HG03066 (cell line): ENCODE measurements at regions not wholly inside any gene's neighbourhood (a gene's known extent, or its start where the extent isn't known, plus 50 kb on each side); places are given as distances from the start of the nearest gene placed in this dataset.
"Not testable (repeated sequence)": the region's sequence is repeated elsewhere in the genome, so short reads cannot be mapped to it uniquely, and the experiment has no call there.

ENCODE experiments used
- ATAC-seq: cut with Tn5 transposase; IDR thresholded peaks from one replicate; pipeline ENCODE4 v1.9.1; 2021; ENCODE audit warnings: low read depth; ENCODE audit not compliant: unreplicated experiment

DNA sequence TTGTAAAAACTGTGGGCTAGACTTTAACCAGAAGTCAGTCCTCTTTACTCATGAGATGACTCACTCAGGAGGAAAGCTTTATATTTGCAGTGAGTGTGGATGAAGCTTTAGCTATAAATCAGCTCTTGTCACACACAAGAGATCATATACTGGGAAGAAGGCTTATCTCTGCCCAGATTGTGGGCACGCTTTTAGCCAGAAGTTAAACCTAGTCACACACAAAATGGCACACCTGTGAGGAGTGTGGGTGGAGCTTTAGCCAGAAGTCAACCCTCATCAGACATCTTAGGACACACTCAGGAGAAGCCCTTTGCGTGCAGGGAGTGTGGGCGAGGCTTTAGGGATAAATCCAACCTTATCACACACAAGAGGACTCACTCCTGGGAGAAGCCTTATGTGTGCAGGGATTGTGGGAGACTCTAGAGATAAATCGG is 706.9 kb upstream of the LUZP2 start:
- no peak for ATAC-seq

DNA sequence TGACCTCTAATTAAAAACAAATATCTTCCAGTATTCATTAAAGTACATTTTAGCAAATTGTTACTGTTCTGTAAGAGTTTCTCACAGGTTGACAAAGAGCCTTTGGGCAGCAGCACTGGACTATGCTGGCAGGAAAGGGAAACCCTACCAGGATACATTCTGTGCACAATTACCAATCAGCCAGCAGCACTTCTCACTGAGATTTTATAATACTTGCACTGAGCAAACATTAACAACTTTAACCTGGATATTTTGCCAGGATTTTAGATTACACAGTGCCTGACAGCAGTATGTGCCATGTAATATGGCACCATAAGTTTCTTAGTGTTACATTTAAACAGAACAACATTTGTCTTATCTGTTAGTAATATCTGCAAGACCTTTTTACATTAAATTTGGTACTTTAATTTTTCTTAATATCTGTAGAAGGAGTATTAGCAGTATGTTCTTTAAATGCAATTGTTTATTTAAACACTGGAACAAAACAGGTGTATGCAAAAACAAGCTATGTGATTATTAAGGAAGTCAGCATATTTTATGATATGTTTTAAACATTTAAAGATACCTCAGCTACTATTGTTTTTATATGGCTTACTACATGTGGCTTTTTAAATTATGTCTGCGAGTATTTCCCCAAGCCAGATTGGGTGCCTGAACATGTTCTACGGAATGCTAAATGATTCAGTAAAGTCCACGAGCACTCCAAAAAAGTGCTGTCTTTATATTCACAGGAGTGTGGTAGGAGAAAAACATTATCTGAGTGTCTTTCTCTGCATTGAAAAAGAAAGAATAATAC is 699.0 kb upstream of the LUZP2 start:
- ATAC-seq = no peak

DNA sequence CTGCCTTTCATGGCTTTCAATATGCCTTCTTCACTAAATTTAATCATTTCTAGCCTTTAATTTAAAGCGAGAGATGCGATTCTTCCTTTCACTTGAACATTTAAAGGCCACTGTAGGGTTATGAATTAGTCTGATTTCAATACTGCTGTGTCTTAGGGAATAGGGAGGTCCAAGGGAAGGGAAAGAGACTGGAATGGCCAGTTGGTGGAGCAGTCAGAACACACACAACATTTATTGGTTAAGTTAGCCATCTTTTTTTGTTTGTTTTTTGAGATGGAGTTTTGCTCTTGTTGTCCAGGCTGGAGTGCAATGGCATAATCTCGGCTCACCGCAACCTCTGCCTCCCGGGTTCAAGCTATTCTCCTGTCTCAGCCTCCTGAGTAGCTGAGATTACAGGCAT is 662.5 kb upstream of the LUZP2 start:
- not testable (repeated sequence) for ATAC-seq

DNA sequence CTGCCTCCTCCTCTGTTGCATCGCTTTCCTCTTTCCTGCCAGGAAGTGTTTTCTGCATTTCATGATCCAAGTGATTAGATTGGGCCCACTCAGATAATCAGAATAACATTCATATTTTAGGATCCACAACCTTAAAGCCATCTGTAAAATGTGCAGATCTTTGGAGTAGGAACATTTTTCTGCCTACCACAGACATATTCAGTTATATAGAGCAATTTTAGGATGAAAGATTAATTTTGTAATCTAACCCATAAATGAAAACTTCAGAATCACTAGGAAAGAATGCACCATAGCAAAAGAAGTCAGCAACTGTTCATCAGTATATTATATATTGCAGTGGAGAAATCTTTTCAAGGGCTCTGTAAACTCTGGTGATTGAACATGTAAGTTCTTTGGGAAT is 659.9 kb upstream of the LUZP2 start:
- ATAC-seq = no peak

DNA sequence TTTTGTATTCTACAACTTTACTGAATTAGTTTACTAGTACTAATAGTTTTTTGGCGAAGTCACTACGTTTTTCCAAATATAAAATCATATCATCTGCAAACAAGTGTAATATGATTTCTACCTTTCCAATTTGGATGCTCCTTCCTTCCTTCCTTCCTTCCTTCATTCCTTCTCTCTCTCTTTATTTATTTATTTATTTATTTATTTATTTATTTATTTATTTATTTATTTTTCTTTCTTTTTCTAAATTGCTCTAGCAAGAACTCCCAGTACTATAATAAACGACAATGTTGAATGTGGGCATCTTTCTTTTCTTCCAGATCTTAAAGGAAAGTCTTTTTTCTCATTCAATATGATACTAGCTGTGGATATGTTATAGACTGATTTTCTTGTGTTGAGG is 656.0 kb upstream of the LUZP2 start:
- ATAC-seq = no peak

DNA sequence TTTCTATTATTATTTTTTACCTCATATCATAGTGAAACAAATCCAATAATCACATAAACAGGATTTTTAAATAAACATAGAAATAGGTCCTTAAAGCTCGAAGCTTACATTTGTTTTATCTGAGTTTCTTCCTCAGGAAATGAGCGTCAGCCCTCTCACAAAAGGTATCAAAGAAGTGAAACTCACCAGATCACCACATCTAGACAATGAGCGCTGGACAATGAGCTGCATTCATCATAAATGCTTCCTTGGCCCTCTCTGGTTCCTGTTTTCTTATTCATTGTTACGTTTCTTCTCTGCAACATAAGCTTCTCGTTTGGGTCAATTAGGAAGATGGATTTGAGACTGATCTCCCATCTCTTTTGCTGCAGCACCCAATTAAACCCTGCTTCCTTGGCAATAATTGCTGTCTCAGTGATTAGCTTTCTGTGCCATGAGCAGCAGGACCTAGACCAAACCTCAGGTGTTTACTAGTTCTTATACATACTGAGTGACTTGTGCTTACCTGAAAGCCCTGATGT is 649.9 kb upstream of the LUZP2 start:
- no peak for ATAC-seq

DNA sequence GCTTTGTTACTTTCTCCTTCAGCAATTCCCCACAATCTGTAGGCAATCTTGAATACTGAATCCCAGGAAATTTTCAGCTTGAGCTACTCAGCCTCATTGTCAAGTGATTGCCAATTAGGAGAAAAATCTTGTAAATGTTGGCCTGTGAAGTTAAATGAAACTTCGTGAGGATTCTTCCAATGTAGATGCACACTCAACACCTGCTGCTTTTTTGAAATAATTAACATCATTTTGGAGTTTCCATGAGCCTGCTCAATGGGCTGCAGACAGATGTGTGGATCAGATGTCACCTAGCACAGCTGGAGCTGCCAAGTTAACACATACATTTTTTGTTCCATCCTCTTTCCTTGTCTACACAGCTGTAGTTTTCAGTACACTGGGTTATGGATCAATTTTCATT is 645.6 kb upstream of the LUZP2 start:
- ATAC-seq = no peak

DNA sequence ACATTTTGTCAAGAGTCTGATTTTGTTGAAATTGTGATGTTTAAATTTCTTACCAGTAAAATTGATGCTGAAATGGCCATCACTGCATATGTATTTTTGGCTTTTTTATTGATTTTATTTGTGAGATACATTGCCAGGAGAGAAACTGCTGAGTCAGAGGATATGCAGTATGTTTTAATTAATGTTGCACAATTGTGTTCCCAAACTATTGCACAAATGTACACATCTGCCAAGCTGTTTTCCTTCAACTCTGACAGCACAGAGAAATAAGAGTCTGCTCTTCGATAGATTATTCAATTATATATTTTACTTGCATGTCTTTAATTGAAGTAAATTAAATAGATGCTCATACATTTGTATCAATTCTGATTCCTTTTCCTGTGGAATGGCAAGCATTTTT is 640.2 kb upstream of the LUZP2 start:
- no peak for ATAC-seq

DNA sequence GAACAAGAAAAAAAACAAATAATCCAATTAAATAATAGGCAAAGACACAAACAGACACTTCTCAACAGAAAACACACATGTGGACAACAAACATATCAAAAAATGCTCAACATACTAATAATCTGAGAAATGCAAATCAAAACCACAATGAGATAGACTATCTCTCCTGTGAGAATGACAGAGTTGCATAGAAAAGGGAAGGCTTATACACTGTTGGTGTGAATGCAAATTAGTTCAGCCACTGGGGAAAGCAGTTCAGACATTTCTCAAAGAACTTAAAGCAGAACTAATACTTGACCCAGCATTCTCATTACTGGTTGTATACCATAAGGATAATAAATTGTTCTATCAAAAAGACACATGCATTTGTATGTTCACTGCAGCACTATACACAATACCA is 637.8 kb upstream of the LUZP2 start:
- no peak for ATAC-seq

DNA sequence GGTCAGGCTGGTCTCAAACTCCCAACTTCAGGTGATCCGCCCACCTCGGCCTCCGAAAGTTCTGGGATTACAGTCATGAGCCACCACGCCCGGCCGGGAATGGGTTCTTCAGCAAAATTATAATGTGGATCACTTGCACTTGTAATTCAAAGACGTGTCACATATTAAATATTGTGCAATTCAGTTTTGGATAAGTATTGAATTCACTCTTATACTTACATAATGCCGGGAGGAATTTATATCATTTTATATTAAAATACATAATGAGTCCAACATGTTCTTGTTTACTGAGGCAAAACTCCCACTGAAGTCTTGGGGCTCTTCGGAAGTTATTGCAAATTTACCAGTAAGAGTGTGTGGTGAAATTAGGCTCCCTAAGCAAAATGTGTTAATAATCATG is 635.2 kb upstream of the LUZP2 start:
- ATAC-seq = no peak

DNA sequence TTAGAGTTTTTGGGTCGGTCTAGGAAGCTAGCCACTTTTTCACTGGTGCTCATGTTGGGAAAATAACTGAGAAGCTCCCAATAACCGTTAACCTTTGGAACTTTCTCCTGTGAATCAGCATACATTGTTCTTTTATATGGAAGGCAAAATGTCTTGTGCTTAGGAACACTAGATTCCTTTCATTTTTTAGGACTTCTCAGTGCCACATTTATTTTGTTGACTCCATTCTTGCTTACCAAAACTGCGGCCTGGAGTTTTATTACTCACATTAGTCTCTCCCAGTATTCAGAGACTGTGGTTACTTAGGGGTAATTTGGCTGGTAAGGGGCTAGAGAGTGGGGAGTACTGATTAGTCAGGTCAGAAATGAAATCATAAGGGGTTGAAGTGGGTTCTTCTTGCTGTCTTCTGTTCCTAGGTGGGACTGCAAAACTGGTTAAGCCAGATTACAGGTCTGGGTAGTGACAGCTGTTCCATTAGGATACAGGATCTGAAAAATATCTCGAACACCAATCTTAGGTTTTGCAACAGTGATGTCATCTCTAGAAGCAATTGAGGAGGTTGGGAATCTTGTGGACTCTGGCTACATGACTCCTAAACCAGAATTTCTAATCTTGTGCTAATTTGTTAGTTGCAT is 631.4 kb upstream of the LUZP2 start:
- ATAC-seq = no peak

DNA sequence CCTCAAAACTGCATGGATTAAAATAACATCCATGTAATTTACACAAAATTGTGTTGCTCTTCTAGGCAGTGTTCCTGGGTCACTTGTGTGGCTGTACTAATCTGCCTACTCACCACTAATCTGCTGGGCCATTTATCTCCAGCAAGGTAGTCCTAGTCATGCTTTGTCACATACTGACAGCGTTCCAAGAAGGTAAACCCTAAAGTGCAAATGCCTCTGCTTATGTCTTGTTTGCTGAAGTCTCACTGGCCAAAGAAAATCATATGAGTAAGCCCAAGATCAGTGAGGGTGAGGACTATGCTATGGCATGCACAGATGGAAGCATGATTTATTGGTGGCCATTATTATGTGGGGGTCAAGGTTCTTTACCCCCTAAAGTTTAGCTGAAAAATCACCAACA is 630.2 kb upstream of the LUZP2 start:
- no peak for ATAC-seq

DNA sequence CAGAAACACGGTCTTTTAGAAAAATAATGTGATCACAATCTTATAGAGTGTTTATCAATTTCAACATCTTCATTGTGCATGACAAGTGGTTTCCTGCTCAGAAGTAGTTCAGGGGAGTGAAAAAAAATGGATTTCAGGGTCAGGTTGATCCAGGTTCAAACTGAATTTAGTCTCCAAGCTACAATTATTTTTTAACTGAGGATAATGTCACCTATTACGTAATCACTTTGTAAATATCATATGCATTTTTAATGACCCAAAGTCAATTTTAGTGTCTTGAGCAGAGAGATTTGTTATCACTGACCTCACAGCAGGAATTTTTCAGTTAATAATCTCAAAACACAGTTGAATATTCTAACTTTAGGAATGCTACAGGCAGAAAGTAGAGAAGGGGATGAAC is 627.2 kb upstream of the LUZP2 start:
- no peak for ATAC-seq

DNA sequence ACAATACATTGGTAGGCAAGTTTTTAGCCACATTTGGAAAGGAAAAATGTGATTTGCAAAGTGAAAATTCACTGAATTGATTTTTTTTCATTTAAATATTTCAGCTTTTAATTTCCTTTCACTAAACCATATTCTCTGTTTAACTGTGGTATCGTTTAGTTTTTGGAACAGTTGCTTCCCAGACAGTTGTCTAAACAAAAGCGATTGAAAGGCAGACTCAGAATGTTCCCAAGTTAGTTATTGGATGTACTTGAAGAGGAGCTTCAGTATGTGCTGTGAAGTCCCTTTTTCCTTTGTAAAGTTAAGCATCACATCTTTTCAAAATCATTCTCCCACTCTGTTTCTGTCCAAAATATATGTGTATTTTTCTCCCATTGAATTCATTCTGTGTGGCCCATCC is 623.4 kb upstream of the LUZP2 start:
- no peak for ATAC-seq

DNA sequence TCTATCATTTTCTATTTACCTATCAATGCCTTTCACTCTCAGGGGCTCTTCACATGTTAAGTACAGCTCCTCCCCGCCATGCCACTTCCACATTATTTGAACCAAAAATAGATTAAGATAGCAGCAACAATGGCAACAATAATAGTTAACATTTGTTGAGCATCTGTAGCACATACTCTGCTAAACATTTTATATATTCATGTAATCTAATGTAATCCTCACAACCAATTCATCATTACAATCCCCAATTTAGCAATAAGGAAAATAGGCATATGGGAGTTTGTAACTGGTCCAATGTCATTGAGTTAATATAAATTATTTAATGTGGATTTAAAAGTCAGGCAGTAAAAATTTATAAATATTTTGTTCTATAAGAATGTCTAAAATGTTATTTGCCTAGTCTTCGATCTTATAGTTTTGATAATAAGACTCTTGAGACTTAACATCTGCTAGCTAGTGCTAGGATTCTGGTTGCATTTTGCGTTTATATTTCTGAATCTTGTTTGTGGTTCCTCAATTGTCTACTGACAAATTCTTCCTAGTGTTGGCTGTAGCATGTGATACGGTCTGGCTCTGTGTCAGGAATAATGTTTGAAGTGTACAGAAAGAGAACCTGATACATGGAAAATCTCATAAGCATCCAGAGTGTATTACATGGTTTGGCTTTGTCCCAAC is 621.5 kb upstream of the LUZP2 start:
- ATAC-seq = no peak

DNA sequence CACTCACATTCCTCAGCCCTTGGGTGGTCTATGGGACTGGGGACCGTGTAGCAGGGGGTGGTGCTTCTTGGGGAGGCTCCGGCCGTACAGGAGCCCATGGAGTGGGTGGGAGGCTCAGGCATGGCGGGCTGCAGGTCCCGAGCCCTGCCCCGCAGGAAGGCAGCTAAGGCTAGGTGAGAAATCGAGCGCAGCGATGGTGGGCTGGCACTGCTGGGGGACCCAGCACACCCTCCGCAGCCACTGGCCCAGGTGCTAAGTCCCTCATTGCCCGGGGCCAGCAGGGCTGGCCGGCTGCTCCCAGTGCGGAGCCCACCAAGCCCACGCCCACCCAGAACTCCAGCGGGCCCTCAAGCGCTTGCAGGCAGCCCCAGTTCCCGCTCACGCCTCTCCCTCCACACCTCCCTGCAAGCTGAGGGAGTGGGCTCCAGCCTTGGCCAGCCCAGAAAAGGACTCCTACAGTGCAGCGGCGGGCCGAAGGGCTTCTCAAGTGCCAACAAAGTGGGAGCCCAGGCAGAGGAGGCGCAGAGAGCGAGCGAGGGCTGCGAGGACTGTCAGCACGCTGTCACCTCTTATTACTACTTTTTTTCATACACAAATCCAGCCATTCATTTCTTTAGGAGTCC is 613.3 kb upstream of the LUZP2 start:
- ATAC-seq = not testable (repeated sequence)

DNA sequence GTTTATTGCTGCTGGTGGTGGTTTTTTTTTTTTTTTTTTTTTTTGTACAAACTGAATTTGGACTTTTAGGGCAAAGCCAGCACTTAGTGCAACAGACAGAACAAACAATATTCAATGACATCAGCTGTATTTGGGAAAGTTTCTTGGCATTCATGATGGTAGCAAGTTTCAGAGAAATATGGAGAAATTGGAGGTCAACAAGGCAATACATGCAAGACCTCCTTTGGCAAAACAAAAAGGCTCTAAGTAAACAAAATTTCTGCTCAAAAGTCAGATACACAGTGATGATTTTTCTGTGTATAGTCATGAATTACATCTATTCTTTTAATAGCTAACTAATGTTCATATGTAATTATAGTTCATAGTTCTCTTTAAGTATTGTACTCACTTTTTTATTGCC is 612.5 kb upstream of the LUZP2 start:
- ATAC-seq = no peak

DNA sequence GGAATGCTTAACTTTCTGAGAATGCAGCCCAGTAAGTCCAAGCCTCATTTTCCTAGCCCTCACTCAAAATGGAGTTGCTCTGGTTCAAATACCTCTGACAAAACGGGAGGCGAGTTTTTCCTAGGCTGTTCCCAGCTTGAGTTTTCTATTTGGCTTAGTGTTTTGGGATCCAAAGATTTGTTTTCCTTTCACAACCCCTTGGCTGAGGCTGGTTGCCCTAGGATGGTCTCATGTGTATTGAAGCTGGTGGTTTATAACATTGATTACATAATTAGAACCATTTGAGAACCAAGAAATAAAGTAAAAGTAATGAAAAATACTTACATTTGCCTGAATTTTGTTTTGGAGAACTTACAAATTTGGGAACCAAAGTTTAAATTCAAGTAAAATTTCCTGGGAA is 611.1 kb upstream of the LUZP2 start:
- ATAC-seq = no peak

DNA sequence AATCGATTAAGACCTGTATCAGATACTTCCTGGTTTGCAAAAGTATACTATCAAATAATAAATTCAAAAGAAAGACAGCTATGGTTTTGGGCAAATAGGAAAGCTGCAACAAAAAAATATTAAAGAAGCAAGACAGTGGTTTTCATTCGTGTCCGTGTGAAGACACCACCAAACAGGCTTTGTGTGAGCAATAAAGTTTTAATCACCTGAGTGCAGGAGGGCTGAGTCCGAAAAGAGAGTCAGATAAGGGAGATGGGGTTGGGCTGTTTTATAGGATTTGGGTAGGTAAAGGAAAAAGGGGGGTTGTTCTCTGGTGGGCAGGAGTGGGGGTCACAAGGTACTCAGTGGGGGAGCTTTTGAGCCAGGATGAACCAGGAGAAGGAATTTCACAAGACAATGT is 609.7 kb upstream of the LUZP2 start:
- ATAC-seq = not testable (repeated sequence)

DNA sequence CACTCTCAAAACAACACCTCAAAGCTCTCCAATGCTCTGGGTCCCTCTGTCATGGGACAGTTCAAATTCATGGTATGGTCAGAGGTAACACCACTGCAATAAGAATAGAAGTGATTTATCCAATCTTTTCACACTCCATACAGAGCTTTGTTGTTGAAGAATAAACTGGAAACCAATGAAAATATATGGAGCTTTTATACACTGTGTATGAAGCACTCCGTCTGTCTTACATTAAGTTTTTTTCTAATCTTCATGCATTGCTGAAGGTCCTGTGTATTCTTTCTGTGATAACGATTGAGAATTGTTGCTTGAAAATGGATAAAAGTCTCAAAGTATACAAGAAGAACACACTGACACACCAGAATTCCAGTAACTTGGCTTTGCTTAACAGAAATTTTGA is 603.7 kb upstream of the LUZP2 start:
- no peak for ATAC-seq
